Chondrocyte (in vitro differentiated cells): ENCODE measurements at regions not wholly inside any gene's neighbourhood (a gene's known extent, or its start where the extent isn't known, plus 50 kb on each side); places are given as distances from the start of the nearest gene placed in this dataset.

ENCODE experiments used
- DNase-seq: peaks from one replicate; pipeline ENCODE4 v3.0.0; 2021; ENCODE audit warnings: mixed read lengths, low spot score
- H3K27ac Mint-ChIP-seq: one replicate; pipeline ENCODE4 v1.8.0; 2021; ENCODE audit warnings: mild to moderate bottlenecking, moderate library complexity, mixed read lengths; ENCODE audit not compliant: unreplicated experiment
- H3K27me3 Mint-ChIP-seq: 2 replicates; pipeline ENCODE4 v1.8.0; 2021; ENCODE audit warnings: low read depth, mixed read lengths
- H3K36me3 Mint-ChIP-seq: 2 replicates; pipeline ENCODE4 v1.8.0; 2021; ENCODE audit warnings: low read depth, mixed read lengths
- H3K4me1 Mint-ChIP-seq: 2 replicates; pipeline ENCODE4 v1.8.0; 2021; ENCODE audit warnings: low read depth, mild to moderate bottlenecking, mixed read lengths
- H3K4me3 Mint-ChIP-seq: one replicate; pipeline ENCODE4 v1.8.0; 2021; ENCODE audit warnings: mild to moderate bottlenecking, moderate library complexity, mixed read lengths; ENCODE audit not compliant: unreplicated experiment
- H3K9me3 Mint-ChIP-seq: 2 replicates; pipeline ENCODE4 v1.8.0; 2021; ENCODE audit warnings: low read depth, mixed read lengths
- TF ChIP-seq, protein P1 (sequence below): fragments of 200-600 bp; sonication (generic); IDR thresholded peaks from 2 replicates; pipeline ENCODE4 v1.5.0; 2021; ENCODE audit warnings: antibody characterized with exemption, mild to moderate bottlenecking, moderate library complexity

DNA sequence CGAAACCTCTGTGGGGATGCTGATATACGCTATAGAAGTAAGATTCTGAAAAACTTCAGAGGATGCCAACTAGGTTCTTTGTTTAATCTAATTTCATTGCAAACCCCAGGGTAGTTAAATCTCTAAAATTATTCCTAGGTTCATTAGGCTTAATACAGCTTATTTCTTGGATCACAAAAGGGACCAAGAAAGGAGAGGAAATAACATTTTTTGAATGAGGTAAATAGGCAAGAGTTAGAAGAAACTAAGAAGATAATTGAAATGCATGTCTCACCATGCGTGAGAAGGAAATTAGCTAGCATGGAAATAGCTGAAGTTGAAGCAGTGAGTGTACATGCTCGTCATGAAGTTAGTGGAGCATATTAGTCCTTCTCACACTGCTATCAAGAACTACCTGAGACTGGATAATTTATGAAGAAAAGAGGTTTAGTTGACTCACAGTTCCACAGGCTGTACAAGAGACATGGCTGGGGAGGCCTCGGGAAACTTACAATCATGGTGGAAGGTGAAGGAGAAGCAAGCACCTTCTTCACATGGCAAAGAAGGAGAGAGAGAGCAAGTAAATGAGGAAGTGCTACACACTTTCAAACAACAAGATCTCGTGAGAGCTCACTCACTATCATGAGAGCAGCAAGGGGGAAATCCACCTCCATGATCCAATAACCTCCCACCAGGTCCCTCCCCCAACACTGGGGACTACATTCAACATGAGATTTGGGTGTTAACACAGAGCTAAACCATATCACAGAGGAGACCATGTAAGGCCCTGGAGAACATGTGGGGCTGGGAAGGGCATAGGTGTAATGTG lies 125.1 kb upstream of the OSMR start:
- Mint-ChIP-seq H3K27ac (no peak overlapping the region), H3K4me1 (no peaks in the 10 kb centered on the region), H3K27me3 (no peaks in the 10 kb centered on the region), H3K4me3 (no peak overlapping the region), H3K9me3 (no peaks in the 10 kb centered on the region), H3K36me3 (no peaks in the 10 kb centered on the region)
- DNase-seq: no peak
- TF ChIP-seq, protein P1, sequence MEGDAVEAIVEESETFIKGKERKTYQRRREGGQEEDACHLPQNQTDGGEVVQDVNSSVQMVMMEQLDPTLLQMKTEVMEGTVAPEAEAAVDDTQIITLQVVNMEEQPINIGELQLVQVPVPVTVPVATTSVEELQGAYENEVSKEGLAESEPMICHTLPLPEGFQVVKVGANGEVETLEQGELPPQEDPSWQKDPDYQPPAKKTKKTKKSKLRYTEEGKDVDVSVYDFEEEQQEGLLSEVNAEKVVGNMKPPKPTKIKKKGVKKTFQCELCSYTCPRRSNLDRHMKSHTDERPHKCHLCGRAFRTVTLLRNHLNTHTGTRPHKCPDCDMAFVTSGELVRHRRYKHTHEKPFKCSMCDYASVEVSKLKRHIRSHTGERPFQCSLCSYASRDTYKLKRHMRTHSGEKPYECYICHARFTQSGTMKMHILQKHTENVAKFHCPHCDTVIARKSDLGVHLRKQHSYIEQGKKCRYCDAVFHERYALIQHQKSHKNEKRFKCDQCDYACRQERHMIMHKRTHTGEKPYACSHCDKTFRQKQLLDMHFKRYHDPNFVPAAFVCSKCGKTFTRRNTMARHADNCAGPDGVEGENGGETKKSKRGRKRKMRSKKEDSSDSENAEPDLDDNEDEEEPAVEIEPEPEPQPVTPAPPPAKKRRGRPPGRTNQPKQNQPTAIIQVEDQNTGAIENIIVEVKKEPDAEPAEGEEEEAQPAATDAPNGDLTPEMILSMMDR: no peak

DNA sequence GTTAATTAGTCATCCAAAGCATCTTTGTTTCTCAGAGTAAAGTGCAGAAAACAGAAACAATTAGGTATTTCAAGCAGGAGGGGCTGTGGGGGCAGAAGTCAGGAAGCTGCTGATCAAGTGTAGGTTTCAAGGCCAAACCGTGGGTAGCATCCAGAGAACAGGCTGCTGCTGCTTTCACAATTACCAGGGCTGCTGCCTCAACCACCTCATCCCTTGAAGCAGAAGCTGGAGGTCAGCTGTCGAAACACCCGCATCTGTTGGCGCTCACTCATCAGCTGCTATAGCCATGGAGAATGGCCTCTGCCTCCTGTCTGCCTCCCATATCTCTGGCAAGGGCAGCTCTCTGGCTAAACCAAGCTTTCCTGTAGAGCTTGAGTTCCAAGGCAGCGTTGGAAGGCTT lies 122.9 kb upstream of the OSMR start:
- DNase-seq: no peak
- no peaks in the 10 kb centered on the region for H3K27me3 Mint-ChIP-seq
- no peak overlapping the region for H3K27ac Mint-ChIP-seq
- no peaks in the 10 kb centered on the region for H3K36me3 Mint-ChIP-seq
- no peak overlapping the region for H3K4me3 Mint-ChIP-seq
- TF ChIP-seq, protein P1: no peak
- H3K9me3 Mint-ChIP-seq: no peaks in the 10 kb centered on the region
- peaks cover 1% of the 10 kb centered on the region for H3K4me1 Mint-ChIP-seq

DNA sequence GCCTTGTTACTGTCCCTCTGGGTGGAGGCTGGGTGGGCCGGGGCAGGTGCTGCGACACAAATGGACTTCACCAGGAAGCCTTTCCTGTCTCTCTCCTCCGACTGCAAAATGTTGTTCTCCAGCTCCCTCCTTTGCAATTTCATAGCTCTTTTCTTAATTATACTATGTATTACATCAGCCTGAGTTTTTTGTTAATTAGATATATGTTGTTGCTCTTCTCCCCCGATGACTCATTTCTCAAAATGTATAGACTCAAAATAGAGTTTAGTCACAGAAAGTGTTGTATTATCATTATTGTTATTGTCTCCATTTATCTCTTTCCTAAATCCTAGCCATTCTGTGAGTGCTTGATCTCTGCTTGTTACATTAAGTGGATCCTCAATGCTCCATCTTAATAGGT lies 122.4 kb upstream of the OSMR start:
- Mint-ChIP-seq H3K4me3 (no peak overlapping the region), H3K9me3 (no peaks in the 10 kb centered on the region), H3K27ac (no peak overlapping the region), H3K27me3 (no peaks in the 10 kb centered on the region), H3K4me1 (peaks cover 6% of the 10 kb centered on the region), H3K36me3 (no peaks in the 10 kb centered on the region)
- DNase-seq: no peak
- TF ChIP-seq, protein P1: no peak

DNA sequence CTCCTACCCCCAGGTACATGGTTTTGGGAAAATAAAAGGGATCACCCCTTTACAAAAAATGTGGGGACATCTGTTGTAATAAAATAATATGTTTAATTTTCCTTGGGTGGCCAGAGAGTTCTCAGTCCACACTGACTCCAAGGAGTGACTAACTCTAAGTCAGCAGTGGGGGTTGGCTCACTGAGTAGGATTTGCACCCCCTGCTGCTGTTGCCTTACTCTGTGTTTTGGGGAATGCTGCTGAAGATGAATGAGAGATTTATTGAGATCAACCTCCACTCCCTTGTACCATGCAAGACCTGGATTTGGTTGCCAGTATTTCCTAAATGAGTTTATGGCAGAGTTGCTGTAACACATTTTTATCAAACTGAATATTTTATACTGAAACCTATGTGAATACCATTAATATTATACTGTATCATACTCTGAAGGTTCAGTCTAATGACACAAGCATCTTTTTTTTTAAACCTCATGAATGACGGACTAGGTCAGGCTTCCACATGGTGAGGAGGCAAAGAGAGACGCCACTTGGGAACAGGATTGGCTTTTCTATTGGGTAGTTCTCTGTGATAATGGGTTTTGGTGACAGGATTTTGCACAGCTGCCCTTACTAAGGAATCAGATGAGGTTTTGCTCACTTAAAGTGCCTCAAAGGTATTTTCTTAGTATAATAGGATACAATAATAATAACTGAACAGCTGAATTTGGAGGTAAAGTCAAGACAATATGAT lies 121.3 kb upstream of the OSMR start:
- Mint-ChIP-seq H3K27ac (no peak overlapping the region), H3K4me3 (no peak overlapping the region), H3K4me1 (peaks cover 7% of the 10 kb centered on the region), H3K36me3 (no peaks in the 10 kb centered on the region), H3K9me3 (no peaks in the 10 kb centered on the region), H3K27me3 (no peaks in the 10 kb centered on the region)
- DNase-seq: no peak
- TF ChIP-seq, protein P1: no peak

DNA sequence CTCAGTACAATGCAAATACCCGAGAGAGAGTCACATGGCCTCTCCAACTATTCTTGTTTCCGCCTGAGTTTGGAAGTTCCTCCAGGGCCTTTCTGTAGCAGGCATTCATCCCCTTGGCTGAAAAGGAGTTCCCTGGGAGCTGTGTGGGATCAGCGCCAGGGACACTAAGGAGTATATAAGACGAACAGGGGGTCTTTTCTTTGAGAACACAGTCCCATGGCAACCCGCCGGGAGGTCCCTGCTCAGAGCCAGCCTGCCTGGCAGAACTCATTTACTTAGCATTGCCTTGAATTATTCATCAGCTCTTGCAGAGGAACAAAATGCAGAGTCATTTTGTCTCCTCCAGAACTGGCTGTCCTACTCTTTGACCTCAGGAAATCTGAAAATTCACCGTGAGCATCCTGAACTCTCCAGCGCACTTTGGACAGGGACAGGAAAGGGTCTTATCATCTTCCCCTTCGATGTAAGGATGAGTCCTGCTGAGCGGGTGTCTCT lies 120.4 kb upstream of the OSMR start:
- Mint-ChIP-seq H3K9me3 (no peaks in the 10 kb centered on the region), H3K36me3 (no peaks in the 10 kb centered on the region), H3K27ac (no peak overlapping the region), H3K27me3 (no peaks in the 10 kb centered on the region), H3K4me3 (no peak overlapping the region), H3K4me1 (peaks cover 7% of the 10 kb centered on the region)
- TF ChIP-seq, protein P1: no peak
- DNase-seq: no peak
